ENCODE measurements at regions not wholly inside any gene's neighbourhood (a gene's known extent, or its start where the extent isn't known, plus 50 kb on each side); places are given as distances from the start of the nearest gene placed in this dataset.
"Not testable (repeated sequence)": the region's sequence is repeated elsewhere in the genome, so short reads cannot be mapped to it uniquely, and the experiment has no call there.

GRCh38 chr5:50343715-50344114 is 97.4 kb downstream of the EMB start:
- DNase-seq (no peak), ATAC-seq (no peak)
- intact Hi-C loops (cut with DNase I): no loop called here
- Histone ChIP-seq H3K9me3 (no peaks in the 10 kb centered on the region), H3K27me3 (no peaks in the 10 kb centered on the region), H3K36me3 (no peaks in the 10 kb centered on the region), H3K27ac (no peak overlapping the region), H3K4me3 (no peak overlapping the region), H3K4me1 (no peaks in the 10 kb centered on the region)
- TF ChIP-seq CTCF (IDR thresholded peaks at IDR 0.05): no peak

- H3K4me1 ChIP-seq: no peaks in the 10 kb centered on the region
- DNase-seq (no peak), ATAC-seq (no peak)
- H3K4me3 ChIP-seq: no peak overlapping the region
- H3K36me3 ChIP-seq: no peaks in the 10 kb centered on the region
- no peak for TF ChIP-seq CTCF (IDR thresholded peaks at IDR 0.05)
- H3K9me3 ChIP-seq: no peaks in the 10 kb centered on the region
- H3K27ac ChIP-seq: no peak overlapping the region
- intact Hi-C loops (cut with DNase I): no loop called here
- no peaks in the 10 kb centered on the region for H3K27me3 ChIP-seq
These were observed 100.3 kb downstream of the EMB start for GRCh38 chr5:50340757-50341156.

GRCh38 chr5:50330633-50331032 is 110.5 kb downstream of the EMB start:
- intact Hi-C loops (cut with DNase I); H3K27me3 ChIP-seq; H3K36me3 ChIP-seq; H3K27ac ChIP-seq; DNase-seq; H3K4me3 ChIP-seq; H3K9me3 ChIP-seq; ATAC-seq; H3K4me1 ChIP-seq: not testable (repeated sequence)

GRCh38 chr5:50328193-50328729 is 112.8 kb downstream of the EMB start:
- no peaks in the 10 kb centered on the region for H3K27me3 ChIP-seq
- H3K4me1 ChIP-seq: no peaks in the 10 kb centered on the region
- H3K4me3 ChIP-seq: no peak overlapping the region
- no peaks in the 10 kb centered on the region for H3K9me3 ChIP-seq
- TF ChIP-seq CTCF (IDR thresholded peaks at IDR 0.05): no peak
- ATAC-seq (no peak), DNase-seq (no peak)
- H3K27ac ChIP-seq: no peak overlapping the region
- H3K36me3 ChIP-seq: no peaks in the 10 kb centered on the region
- intact Hi-C loops (cut with DNase I): no loop called here

GRCh38 chr5:50325237-50325832 is 115.8 kb downstream of the EMB start:
- H3K9me3 ChIP-seq: no peaks in the 10 kb centered on the region
- H3K27me3 ChIP-seq: no peaks in the 10 kb centered on the region
- no peaks in the 10 kb centered on the region for H3K4me1 ChIP-seq
- DNase-seq (no peak), ATAC-seq (peak; percentile 53)
- TF ChIP-seq CTCF (IDR thresholded peaks at IDR 0.05): peak; percentile 77
- no peaks in the 10 kb centered on the region for H3K36me3 ChIP-seq
- no peak overlapping the region for H3K27ac ChIP-seq
- intact Hi-C loops (cut with DNase I): no loop called here
- no peak overlapping the region for H3K4me3 ChIP-seq

GRCh38 chr5:50320131-50320749 is 120.8 kb downstream of the EMB start:
- H3K9me3 ChIP-seq: no peaks in the 10 kb centered on the region
- H3K4me1 ChIP-seq: no peaks in the 10 kb centered on the region
- ATAC-seq (no peak), DNase-seq (no peak)
- H3K27me3 ChIP-seq: no peaks in the 10 kb centered on the region
- H3K36me3 ChIP-seq: no peaks in the 10 kb centered on the region
- intact Hi-C loops (cut with DNase I): no loop called here
- no peak overlapping the region for H3K4me3 ChIP-seq
- H3K27ac ChIP-seq: no peak overlapping the region
- peak; percentile 18 for TF ChIP-seq CTCF (IDR thresholded peaks at IDR 0.05)
